ENCODE measurements at regions not wholly inside any gene's neighbourhood (a gene's known extent, or its start where the extent isn't known, plus 50 kb on each side); places are given as distances from the start of the nearest gene placed in this dataset.

DNA sequence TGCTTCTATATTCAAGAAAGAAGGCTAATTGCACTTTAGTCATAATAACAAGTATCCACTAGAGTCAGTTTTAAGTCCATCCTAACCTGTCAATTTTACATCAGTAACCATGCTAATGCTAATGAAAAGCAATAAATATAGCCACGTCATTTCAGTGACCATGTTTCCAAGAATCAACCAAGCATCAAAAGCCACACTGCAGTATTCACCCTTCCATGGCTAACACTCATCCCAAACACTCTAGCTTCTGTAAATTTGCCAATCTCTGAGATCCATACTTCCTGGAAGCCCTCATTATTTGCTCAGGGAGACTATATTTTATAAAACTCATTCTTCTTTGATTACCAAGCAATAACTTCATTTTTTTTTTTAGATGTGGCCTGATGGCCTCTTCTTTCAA, 712.0 kb downstream of the CETN3 start:
- CTCF ChIA-PET (ENCODE audit: partially characterized antibody): no interaction called here

More for the DNA sequence above, 712.0 kb downstream of the CETN3 start:
- Histone ChIP-seq H4K5ac (ENCODE audit: insufficient read length, low read depth, low read length) (no peak overlapping the region), H2BK5ac (ENCODE audit: low read depth, low read length) (no peak overlapping the region), H2BK120ac (replicated peaks; ENCODE audit: low read depth, low read length) (no peak overlapping the region), H2AK5ac (ENCODE audit: low read depth, low read length) (no peak overlapping the region), H3K23ac (ENCODE audit: insufficient read length) (no peak overlapping the region), H4K8ac (ENCODE audit: extremely low read depth, insufficient read depth, low read length) (no peak overlapping the region), H3K4me1 (replicated peaks in 1 of 4; ENCODE audit: control insufficient read depth in 3 of 4, insufficient read depth in 4 of 4, low read length in 3 of 4) (peaks cover 0 to 9% (median under 1%) of the 10 kb centered on the region in 4 experiments; a peak in 2 of 7 replicates), H4K91ac (replicated peaks; ENCODE audit: insufficient read length, low read length) (no peak overlapping the region), H3K27ac (ENCODE audit: low read depth, low read length) (no peak overlapping the region), H3K18ac (ENCODE audit: extremely low read depth, low read length) (no peak overlapping the region), H3K9ac (replicated peaks in 1 of 4; ENCODE audit: extremely low read depth in 1 of 4, low read depth in 3 of 4, low read length in 3 of 4) (no peak overlapping the region), H3K9me3 (ENCODE audit: insufficient read depth in 2 of 2, low read depth in 1 of 2, low read length in 1 of 2) (no peaks in the 10 kb centered on the region), H3K4ac (replicated peaks; ENCODE audit: insufficient read length, low read depth, low read length) (no peak overlapping the region), H3K79me2 (ENCODE audit: control insufficient read depth in 1 of 2, insufficient read depth in 2 of 2, low read length in 2 of 2) (no peaks in the 10 kb centered on the region), H2BK12ac (ENCODE audit: low read depth, low read length) (no peak overlapping the region), H3K14ac (ENCODE audit: insufficient read length) (no peak overlapping the region), H2BK20ac (ENCODE audit: low read length) (no peak overlapping the region), H2BK15ac (ENCODE audit: low read length) (no peak overlapping the region), H3K79me1 (ENCODE audit: low read depth, low read length) (no peaks in the 10 kb centered on the region), H3K56ac (replicated peaks; ENCODE audit: insufficient read length, low read depth, low read length) (no peak overlapping the region), H3K36me3 (ENCODE audit: control insufficient read depth in 2 of 4, insufficient read depth in 4 of 4, low read length in 3 of 4) (no peaks in the 10 kb centered on the region), H2AFZ (ENCODE audit: low read length) (no peak overlapping the region), H3K27me3 (replicated peaks in 1 of 4; ENCODE audit: control insufficient read depth in 3 of 4, extremely low read depth in 1 of 4, insufficient read depth in 3 of 4, low read length in 3 of 4) (no peaks in the 10 kb centered on the region), H3K23me2 (ENCODE audit: low read depth, low read length) (no peaks in the 10 kb centered on the region), H3K4me2 (ENCODE audit: insufficient read depth in 1 of 2, low read depth in 2 of 2, low read length in 2 of 2) (no peak overlapping the region), H3K4me3 (ENCODE audit: extremely low read depth in 1 of 4, insufficient read depth in 2 of 4, low read depth in 3 of 4, low read length in 4 of 4) (no peak overlapping the region), H4K20me1 (replicated peaks in 1 of 2; ENCODE audit: control insufficient read depth in 1 of 2, insufficient read depth in 2 of 2, low read length in 2 of 2) (no peaks in the 10 kb centered on the region)
- TF ChIP-seq RNF2 (IDR thresholded peaks at IDR 0.05; ENCODE audit: borderline replicate concordance, low read depth, low read length, missing control alignments, poor library complexity, severe bottlenecking) (no peak), SAP30 (IDR thresholded peaks at IDR 0.05; ENCODE audit: insufficient read depth, insufficient replicate concordance, low read length) (no peak), SP1 (IDR thresholded peaks at IDR 0.05; ENCODE audit: low read depth, low read length) (no peak), SP2 (IDR thresholded peaks at IDR 0.05; ENCODE audit: low read length) (no peak), ZNF274 (IDR thresholded peaks at IDR 0.05; ENCODE audit: borderline replicate concordance, extremely low read depth, low read length) (no peak), YY1 (IDR thresholded peaks at IDR 0.05; ENCODE audit: low read depth, low read length) (no peak)
- POLR2A ChIA-PET (ENCODE audit: partially characterized antibody): no interaction called here
- no peak for DNase-seq (ENCODE audit: low read depth in 1 of 2, low spot score in 2 of 2)
- FAIRE-seq: no peak
- 91% methylated on average over 1 of the region's 1 CpG; no CpG with 5 or more reads in 1 of the 2 experiments for WGBS, 2 experiments (ENCODE audit: extremely low coverage in 1 of 2, insufficient coverage in 1 of 2, insufficient read length in 1 of 2, insufficient replicate concordance in 2 of 2, low coverage in 1 of 2, low lambda C conversion rate in 2 of 2, missing lambda C conversion rate in 1 of 2)
